Large intestine (tissue), 3 donors: ENCODE measurements at regions not wholly inside any gene's neighbourhood (a gene's known extent, or its start where the extent isn't known, plus 50 kb on each side); places are given as distances from the start of the nearest gene placed in this dataset.

Experiments
- DNase-seq, 2 donors: peaks; one replicate each; pipeline versions ENCODE4 v3.0.0 to v3.0.0-alpha.2; 2013
- H3K27ac ChIP-seq: one replicate; pipeline ENCODE4 v1.5.1; 2013; ENCODE audit warnings: low read length
- H3K27me3 ChIP-seq: 2 replicates; pipeline ENCODE4 v1.6.1; 2013; ENCODE audit warnings: low read length; ENCODE audit not compliant: control insufficient read depth, insufficient read depth
- H3K36me3 ChIP-seq: 2 replicates; pipeline ENCODE4 v1.6.1; 2013; ENCODE audit warnings: low read length; ENCODE audit not compliant: control insufficient read depth, insufficient read depth
- H3K4me1 ChIP-seq: one replicate; pipeline ENCODE4 v1.6.1; 2013; ENCODE audit warnings: low read length; ENCODE audit not compliant: control insufficient read depth, insufficient read depth
- H3K4me3 ChIP-seq: one replicate; pipeline ENCODE4 v1.5.1; 2013; ENCODE audit warnings: low read length
- H3K9me3 ChIP-seq: one replicate; pipeline ENCODE4 v1.6.1; 2013; ENCODE audit warnings: mild to moderate bottlenecking, low read depth, low read length, moderate library complexity; ENCODE audit not compliant: control insufficient read depth
- WGBS: methylation state at CpG from one replicate; pipeline ENCODE4 v1.1.5; 2013; ENCODE audit warnings: low lambda C conversion rate; ENCODE audit not compliant: insufficient coverage; 5-methylcytosine and 5-hydroxymethylcytosine counted together

DNA sequence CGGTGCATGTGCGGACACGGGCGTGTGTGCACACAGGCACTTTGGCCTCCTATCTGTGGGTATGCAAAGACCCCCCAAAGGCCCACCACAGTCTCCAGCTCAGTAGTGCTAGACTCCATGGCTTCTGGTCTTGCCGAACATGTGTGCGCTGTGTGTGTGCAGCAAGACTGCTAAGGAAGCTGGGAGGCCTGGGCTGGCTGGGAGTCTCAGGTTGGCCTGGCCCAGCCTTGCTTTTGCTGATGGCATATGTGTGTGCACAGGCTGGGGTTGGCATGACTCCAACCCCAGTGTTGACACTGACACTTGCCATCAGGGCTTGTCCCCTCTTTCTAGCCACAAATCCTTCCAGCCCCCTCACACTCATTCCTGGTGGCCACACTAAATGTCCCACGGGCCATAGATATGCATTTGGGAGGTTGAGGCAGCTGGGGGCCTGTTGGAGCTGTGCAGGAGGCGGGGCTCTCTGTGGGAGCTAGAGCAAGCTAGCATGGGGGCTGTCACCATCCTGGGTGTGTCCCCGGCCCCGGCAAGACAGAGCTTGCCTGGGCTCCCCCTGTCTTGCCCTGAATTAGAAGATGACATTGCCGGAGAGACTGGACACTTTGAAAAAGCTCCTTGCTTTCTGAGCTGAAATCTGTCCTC, 60.9 kb upstream of the NECTIN1 start:
- H3K27me3 ChIP-seq: no peaks in the 10 kb centered on the region
- no CpG with 5 or more reads among the region's 11 CpGs for WGBS
- H3K4me1 ChIP-seq: no peaks in the 10 kb centered on the region

DNA sequence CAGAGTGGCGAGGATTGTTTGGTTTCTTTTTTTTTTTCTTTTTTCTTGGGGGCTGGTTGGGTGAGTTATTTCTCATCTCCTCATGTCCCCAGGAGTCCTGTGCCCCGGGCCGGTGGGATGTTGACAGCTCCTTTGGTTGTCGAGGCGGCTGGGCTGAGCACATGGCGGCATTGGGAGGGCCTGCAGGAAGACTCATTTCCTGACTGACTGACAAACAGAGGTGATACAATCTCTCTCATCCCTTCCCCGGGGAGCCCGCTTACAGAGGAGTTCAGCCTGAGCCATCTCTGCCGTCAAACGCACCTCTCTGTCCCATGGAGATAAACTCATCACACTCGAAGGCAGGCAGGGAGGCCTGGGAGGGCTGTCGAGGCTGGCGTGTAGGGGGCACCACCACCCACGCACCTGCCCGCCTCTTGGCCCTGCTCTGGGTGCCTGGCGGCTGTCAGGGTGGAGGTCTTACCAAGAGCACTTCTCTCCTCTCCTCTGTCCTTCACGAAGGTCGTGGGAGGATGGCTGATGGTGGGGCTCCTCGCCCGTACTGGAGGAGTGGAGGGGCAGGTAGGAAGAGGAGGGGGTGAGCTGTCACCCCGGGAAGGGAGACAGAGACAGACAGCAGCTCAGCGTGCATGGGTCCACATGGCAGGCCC, 60.0 kb upstream of the NECTIN1 start:
- no peaks in the 10 kb centered on the region for H3K4me1 ChIP-seq
- no peak overlapping the region for H3K4me3 ChIP-seq
- no peaks in the 10 kb centered on the region for H3K27me3 ChIP-seq
- WGBS: no CpG with 5 or more reads among the region's 22 CpGs
- no peak overlapping the region for H3K27ac ChIP-seq
- no peak for DNase-seq
- H3K36me3 ChIP-seq: no peaks in the 10 kb centered on the region
- H3K9me3 ChIP-seq: peaks cover 6% of the 10 kb centered on the region

More for the DNA sequence above, 60.9 kb upstream of the NECTIN1 start:
- DNase-seq: no peak
- Histone ChIP-seq H3K36me3 (no peaks in the 10 kb centered on the region), H3K27ac (no peak overlapping the region), H3K4me3 (no peak overlapping the region), H3K9me3 (no peaks in the 10 kb centered on the region)

DNA sequence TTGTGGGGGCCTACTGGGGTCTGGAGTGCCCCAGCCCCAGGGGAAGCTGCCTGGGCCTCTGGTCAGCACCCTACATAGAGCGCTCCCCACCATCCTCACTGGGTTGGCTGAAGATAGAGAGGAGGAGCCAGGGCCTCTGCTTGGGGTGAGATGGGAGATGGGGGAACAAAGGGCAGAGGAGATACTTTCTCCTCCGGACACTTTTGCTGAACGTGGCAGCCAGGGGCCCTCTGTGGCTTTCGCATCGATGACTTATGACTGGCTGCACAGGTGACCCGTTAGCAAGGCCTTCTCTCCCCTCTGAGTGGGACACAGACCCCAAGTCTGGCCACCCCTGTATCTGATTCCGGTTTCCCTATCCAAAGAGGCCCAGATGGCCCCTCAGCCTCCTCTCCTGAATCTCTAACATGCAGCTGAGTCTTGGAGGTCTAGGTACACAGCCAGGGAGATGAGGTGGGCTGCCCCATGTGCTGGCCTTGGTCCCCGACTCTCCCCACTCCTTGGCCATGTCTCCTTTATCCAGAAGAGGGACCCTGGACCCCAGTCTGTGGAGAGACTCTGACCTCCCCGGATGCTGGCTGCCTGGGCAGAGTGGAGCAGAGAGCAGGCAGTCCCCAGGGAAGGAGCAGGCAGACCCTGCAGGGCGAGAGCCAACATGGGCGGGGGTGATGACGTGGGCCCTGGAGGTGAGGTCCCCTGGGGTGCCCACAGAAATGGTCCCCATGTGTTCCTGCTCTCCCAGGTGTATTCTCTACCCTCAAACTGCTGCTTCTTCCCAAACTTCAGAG, 59.3 kb upstream of the NECTIN1 start:
- WGBS: no CpG with 5 or more reads among the region's 12 CpGs
- peaks cover 2% of the 10 kb centered on the region for H3K27me3 ChIP-seq

DNA sequence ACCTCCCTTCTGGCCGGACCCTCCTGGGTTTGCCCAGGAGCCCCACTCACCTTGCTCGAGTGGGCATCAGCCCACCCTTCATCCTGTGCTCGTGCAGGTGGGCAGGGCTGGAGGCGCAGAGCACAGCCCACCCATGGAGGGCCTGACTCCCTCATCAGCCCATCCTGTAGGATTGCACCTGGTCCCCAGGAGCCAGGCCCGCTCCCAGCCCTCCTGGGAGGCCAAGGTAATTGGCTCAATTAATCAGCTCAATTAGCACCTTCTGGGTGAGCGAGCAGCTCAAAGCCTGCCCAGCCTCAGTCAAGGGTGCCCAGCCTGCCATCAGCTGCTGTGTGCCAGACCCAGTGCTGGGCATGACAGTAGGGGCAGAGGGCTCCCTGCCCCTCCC, 58.1 kb upstream of the NECTIN1 start:
- no peak for DNase-seq
- Histone ChIP-seq H3K36me3 (no peaks in the 10 kb centered on the region), H3K27ac (no peak overlapping the region), H3K27me3 (peaks cover 7% of the 10 kb centered on the region), H3K9me3 (peaks cover 7% of the 10 kb centered on the region), H3K4me3 (no peak overlapping the region), H3K4me1 (no peaks in the 10 kb centered on the region)
- no CpG with 5 or more reads among the region's 6 CpGs for WGBS

More for the DNA sequence above, 59.3 kb upstream of the NECTIN1 start:
- DNase-seq: no peak
- Histone ChIP-seq H3K4me3 (no peak overlapping the region), H3K36me3 (no peaks in the 10 kb centered on the region), H3K4me1 (no peaks in the 10 kb centered on the region), H3K9me3 (peaks cover 7% of the 10 kb centered on the region), H3K27ac (no peak overlapping the region)

DNA sequence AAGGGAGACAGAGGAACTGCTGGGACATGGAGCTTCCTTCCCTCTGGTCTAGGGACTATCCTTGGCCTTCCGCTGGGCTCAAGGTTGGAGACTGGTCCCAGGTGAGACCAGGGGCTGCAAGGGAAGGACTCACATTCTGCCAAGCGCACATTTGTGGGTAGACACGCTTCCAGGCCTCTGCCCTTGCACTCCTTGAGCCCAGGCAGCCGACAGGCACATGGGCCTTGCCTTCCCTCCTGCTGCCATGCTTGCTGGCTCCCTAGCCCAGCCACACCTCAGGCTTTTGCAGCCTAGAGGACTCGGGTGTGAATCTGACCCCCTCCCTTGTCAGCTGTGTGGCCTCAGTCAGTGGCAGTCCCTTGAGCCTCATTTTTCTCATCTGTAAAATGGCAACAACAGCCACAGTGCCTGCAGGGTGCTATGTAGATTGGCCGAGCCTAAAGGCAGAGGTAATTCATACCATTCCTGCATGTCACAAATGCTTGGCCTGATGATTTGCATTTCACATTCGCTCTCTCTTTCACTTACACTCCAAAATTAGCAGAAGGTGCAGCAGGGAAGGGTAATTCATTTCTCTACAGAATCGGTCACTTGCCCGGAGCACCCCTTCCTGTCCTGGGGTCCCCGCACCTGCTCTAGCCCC, 57.6 kb upstream of the NECTIN1 start:
- H3K4me1 ChIP-seq: no peaks in the 10 kb centered on the region
- no peak for DNase-seq
- 100% methylated on average over 1 of the region's 10 CpGs for whole genome bisulfite sequencing
- H3K4me3 ChIP-seq: no peak overlapping the region
- no peak overlapping the region for H3K27ac ChIP-seq
- H3K9me3 ChIP-seq: peaks cover 7% of the 10 kb centered on the region
- no peaks in the 10 kb centered on the region for H3K36me3 ChIP-seq
- peaks cover 10% of the 10 kb centered on the region for H3K27me3 ChIP-seq

DNA sequence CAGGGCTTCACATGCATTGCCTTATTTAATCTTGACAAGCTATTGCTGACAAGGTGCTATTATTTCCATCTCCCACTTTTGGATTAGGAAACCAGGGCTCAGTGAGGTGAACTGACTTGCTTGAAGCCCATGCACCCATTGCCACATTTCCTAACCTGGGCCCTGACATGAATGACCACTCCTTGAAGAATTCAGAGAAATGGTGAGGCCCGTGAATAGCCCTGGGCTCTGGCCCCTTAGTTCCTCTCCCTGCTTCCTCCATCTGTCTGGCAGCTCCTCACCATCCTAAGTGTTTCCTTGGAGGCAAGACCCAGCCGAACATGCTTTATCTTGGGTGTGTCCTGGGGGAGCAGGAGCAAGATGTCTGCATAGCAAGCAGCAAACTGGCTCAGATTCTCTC, 56.1 kb upstream of the NECTIN1 start:
- WGBS: no CpG with 5 or more reads among the region's 2 CpGs
- no peak for DNase-seq
- Histone ChIP-seq H3K36me3 (no peaks in the 10 kb centered on the region), H3K4me1 (no peaks in the 10 kb centered on the region), H3K9me3 (peaks cover 7% of the 10 kb centered on the region), H3K4me3 (no peak overlapping the region), H3K27ac (no peak overlapping the region), H3K27me3 (peaks cover 11% of the 10 kb centered on the region)

DNA sequence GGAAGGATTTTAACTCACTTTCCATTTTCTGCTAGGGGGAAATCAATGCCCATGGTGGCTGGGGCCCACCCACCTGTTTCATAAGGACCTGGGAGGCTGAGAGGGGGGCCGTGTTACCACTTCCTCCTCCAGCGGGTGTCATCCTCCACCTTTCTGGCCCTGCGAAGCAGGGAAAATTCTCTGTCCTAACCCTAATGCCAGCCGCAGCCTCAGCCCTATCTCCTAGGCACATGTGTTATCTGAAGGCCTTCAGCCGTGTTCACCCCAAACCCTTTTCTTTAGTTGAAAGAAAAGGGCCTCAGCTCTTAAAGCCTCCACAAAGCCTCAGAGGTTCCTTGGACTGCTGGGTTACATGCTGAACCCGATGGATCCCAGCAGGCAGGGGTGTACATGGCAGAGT, 55.4 kb upstream of the NECTIN1 start:
- no CpG with 5 or more reads among the region's 6 CpGs for WGBS
- H3K9me3 ChIP-seq: peaks cover 7% of the 10 kb centered on the region
- H3K4me3 ChIP-seq: no peak overlapping the region
- no peaks in the 10 kb centered on the region for H3K36me3 ChIP-seq
- peaks cover 12% of the 10 kb centered on the region for H3K27me3 ChIP-seq
- DNase-seq: no peak
- H3K4me1 ChIP-seq: no peaks in the 10 kb centered on the region
- H3K27ac ChIP-seq: no peak overlapping the region

DNA sequence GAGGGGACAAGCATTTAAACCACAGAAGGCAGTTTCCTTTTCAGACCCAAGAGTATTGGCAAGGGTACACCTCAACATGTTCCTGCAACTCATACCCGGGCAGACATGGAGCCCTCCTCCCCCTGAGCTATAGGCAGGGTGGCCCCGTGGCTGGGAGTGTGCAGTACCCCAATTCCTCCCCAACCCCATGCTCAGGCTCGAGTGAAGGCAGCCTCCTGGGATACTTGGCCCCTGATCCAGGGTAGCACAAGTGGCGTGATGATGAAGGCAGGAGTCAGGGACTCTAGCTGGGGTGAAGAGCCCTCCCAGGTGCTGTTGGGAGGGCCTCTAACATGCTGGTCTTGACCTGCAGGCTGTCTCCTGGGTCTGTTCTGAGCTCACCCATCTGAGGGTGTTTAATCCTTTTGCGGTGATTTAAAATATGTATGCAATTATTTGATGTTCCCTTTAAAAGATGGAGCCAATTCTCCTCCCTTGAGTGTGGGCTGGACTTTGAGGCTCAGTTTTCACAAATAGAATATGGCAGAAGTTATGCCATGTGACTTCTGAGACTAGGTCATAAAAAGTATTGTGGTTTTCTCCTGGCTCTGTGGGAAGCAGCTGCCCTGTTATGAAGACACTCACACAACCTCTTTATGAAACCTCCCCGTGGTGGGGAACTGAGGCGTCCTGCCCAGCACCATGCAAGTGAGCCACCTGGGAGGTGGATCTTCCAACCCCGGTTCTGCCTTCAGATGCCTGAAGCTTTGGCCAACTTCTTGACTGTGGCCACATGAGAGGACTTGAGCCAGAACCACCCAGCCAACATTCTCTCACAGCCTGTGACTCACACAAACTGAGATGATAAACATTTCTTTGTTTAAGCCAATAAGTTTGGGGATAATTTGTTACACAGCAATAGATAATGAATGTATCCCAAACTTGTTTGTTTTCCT, 54.7 kb upstream of the NECTIN1 start:
- no peak overlapping the region for H3K4me3 ChIP-seq
- H3K27ac ChIP-seq: no peak overlapping the region
- H3K36me3 ChIP-seq: no peaks in the 10 kb centered on the region
- peaks cover 7% of the 10 kb centered on the region for H3K9me3 ChIP-seq
- no CpG with 5 or more reads among the region's 8 CpGs for WGBS
- DNase-seq: no peak
- peaks cover 18% of the 10 kb centered on the region for H3K27me3 ChIP-seq
- H3K4me1 ChIP-seq: no peaks in the 10 kb centered on the region

DNA sequence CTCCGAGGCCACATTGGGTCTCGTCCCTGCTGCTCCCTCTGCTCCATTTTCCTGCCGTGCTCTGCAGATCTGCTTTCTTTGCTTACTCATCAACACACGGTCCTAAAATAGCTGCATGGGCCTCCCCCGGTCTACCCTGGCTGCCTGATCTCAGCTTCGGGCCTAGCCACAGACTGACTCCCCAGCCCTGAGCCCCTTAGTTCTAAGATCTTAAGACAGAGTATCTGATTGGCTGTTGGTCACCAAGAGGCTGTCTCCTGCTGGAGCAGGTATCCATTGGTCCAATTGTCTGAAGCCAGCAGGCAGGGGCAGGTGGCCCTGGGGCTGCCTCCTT, 53.7 kb upstream of the NECTIN1 start:
- H3K4me3 ChIP-seq: no peak overlapping the region
- H3K4me1 ChIP-seq: no peaks in the 10 kb centered on the region
- peaks cover 7% of the 10 kb centered on the region for H3K9me3 ChIP-seq
- no CpG with 5 or more reads among the region's 6 CpGs for WGBS
- H3K27me3 ChIP-seq: peaks cover 20% of the 10 kb centered on the region
- no peaks in the 10 kb centered on the region for H3K36me3 ChIP-seq
- no peak for DNase-seq
- H3K27ac ChIP-seq: no peak overlapping the region
